ENCODE measurements at regions not wholly inside any gene's neighbourhood (a gene's known extent, or its start where the extent isn't known, plus 50 kb on each side); places are given as distances from the start of the nearest gene placed in this dataset.
"Not testable (repeated sequence)": the region's sequence is repeated elsewhere in the genome, so short reads cannot be mapped to it uniquely, and the experiment has no call there.

DNA sequence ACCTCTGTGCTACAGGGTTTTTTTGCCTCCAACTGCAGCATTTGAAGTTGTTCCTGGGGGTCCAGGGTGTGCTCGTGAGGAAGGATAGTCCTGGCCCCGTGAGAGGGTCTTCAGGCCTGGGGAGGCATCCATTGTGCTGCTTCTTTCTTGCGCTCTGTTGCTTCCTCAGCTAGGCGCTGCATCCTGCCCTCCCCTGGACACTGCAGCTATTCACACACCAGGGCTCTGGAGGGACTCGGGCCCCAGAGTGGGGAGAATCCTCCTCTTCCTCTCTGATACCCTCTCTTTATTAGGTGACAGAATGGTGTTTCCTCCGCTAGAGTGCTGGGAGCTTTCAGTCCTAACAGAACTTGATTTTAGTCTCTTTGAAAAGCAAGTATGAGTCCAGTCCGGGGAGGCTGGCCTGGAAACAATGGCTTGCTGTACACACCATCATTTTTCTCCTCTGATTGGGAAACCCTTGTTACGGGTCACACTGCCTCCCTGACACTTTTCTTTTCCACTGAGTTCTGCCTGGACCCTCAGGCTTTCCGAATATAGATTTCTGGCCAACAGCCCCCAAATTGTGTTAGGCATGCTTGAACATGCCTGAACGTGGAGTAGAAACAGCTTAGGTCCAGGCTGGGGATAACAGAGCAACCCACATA lies 81.4 kb upstream of the ELAC2 start:
- no peak overlapping the region for H3K27ac ChIP-seq (ENCODE audit: low read depth, low read length)
- Mint-ChIP-seq H3K4me3 (no peak overlapping the region), H3K27ac (no peak overlapping the region), H3K27me3 (peaks cover 0 to 4% (median 0%) of the 10 kb centered on the region in 5 donors), H3K4me1 (no peaks in the 10 kb centered on the region), H3K9me3 (peaks cover 0 to 20% (median 6%) of the 10 kb centered on the region in 11 donors), H3K36me3 (no peaks in the 10 kb centered on the region)
- ChIA-PET CTCF (no interaction called here), POLR2A (no interaction called here)
- intact Hi-C loops (cut with micrococcal nuclease): no loop called here
- peaks cover 0 to 5% (median 3%) of the 10 kb centered on the region in 3 experiments for H3K9me3 ChIP-seq (ENCODE audit: control insufficient read depth in 2 of 3, low read length in 3 of 3)
- ATAC-seq (no peak), DNase-seq (no peak)
- peaks cover 0 to 3% of the 10 kb centered on the region in 2 donors for H3K27me3 ChIP-seq (ENCODE audit: control insufficient read depth in 2 of 2, insufficient read depth in 2 of 2, low read length in 2 of 2)
- H3K4me1 ChIP-seq (ENCODE audit: control insufficient read depth in 2 of 2, insufficient read depth in 2 of 2, low read length in 2 of 2): no peaks in the 10 kb centered on the region
- H3K36me3 ChIP-seq (ENCODE audit: control insufficient read depth in 2 of 3, insufficient read depth in 3 of 3, low read length in 3 of 3): no peaks in the 10 kb centered on the region
- no peak overlapping the region for H3K4me3 ChIP-seq (ENCODE audit: low read length)

- intact Hi-C loops (cut with micrococcal nuclease): no loop called here
- peaks cover 0 to 4% (median 0%) of the 10 kb centered on the region in 11 donors for H3K9me3 Mint-ChIP-seq
- Histone ChIP-seq H3K27ac (ENCODE audit: low read depth, low read length) (no peak overlapping the region), H3K36me3 (ENCODE audit: control insufficient read depth in 2 of 3, insufficient read depth in 3 of 3, low read length in 3 of 3) (no peaks in the 10 kb centered on the region), H3K4me1 (ENCODE audit: control insufficient read depth in 2 of 2, insufficient read depth in 2 of 2, low read length in 2 of 2) (no peaks in the 10 kb centered on the region), H3K9me3 (ENCODE audit: control insufficient read depth in 2 of 3, low read length in 3 of 3) (no peaks in the 10 kb centered on the region), H3K27me3 (ENCODE audit: control insufficient read depth in 2 of 2, insufficient read depth in 2 of 2, low read length in 2 of 2) (peaks cover 0 to 3% of the 10 kb centered on the region in 2 donors), H3K4me3 (ENCODE audit: low read length) (no peak overlapping the region)
- DNase-seq (no peak), ATAC-seq (no peak)
- H3K27ac Mint-ChIP-seq: no peak overlapping the region
- H3K4me1 Mint-ChIP-seq: no peaks in the 10 kb centered on the region
- peaks cover 0 to 8% (median 0%) of the 10 kb centered on the region in 5 donors for H3K27me3 Mint-ChIP-seq
- H3K4me3 Mint-ChIP-seq: no peak overlapping the region
- no peaks in the 10 kb centered on the region for H3K36me3 Mint-ChIP-seq
- ChIA-PET POLR2A (no interaction called here), CTCF (no interaction called here)
Observed at GRCh38 chr17:13096291-13096690, 78.5 kb upstream of the ELAC2 start.

DNA sequence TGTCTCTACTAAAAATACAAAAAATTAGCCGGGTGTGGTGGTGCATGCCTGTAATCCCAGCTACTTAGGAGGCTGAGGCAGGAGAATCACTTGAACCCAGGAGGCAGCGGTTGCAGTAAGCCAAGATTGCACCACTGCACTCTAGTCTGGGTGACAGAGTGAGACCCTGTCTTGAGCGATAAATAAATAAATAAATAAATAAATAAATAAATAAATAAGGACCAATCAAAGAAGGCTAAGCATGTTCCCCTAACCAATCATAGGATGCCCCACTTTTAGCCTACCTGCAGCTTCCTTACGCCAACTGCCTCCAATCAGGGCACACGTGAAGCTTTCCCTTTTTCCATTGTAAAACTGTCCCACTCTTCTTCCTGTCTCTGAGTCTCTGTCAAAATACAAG lies 74.2 kb upstream of the ELAC2 start:
- H3K27me3 ChIP-seq (ENCODE audit: control insufficient read depth in 2 of 2, insufficient read depth in 2 of 2, low read length in 2 of 2); CTCF ChIA-PET; H3K4me3 ChIP-seq (ENCODE audit: low read length); H3K36me3 Mint-ChIP-seq; intact Hi-C loops (cut with micrococcal nuclease); H3K36me3 ChIP-seq (ENCODE audit: control insufficient read depth in 2 of 3, insufficient read depth in 3 of 3, low read length in 3 of 3); H3K9me3 Mint-ChIP-seq; H3K4me3 Mint-ChIP-seq; H3K9me3 ChIP-seq (ENCODE audit: control insufficient read depth in 2 of 3, low read length in 3 of 3); H3K4me1 ChIP-seq (ENCODE audit: control insufficient read depth in 2 of 2, insufficient read depth in 2 of 2, low read length in 2 of 2); H3K4me1 Mint-ChIP-seq; ATAC-seq; H3K27ac ChIP-seq (ENCODE audit: low read depth, low read length); H3K27ac Mint-ChIP-seq; POLR2A ChIA-PET; DNase-seq: not testable (repeated sequence)
- peaks cover 0 to 15% (median 0%) of the 10 kb centered on the region in 5 donors for H3K27me3 Mint-ChIP-seq

- POLR2A ChIA-PET: no interaction called here
- H3K36me3 ChIP-seq (ENCODE audit: control insufficient read depth in 2 of 3, insufficient read depth in 3 of 3, low read length in 3 of 3): no peaks in the 10 kb centered on the region
- intact Hi-C loops (cut with micrococcal nuclease): no loop called here
- H3K27me3 ChIP-seq (ENCODE audit: control insufficient read depth in 2 of 2, insufficient read depth in 2 of 2, low read length in 2 of 2): no peaks in the 10 kb centered on the region
- peaks cover 0 to 15% (median 7%) of the 10 kb centered on the region in 5 donors for H3K27me3 Mint-ChIP-seq
- no peak overlapping the region for H3K4me3 ChIP-seq (ENCODE audit: low read length)
- no peaks in the 10 kb centered on the region for H3K9me3 ChIP-seq (ENCODE audit: control insufficient read depth in 2 of 3, low read length in 3 of 3)
- CTCF ChIA-PET: no interaction called here
- ATAC-seq (no peak), DNase-seq (no peak)
- no peak overlapping the region for H3K27ac Mint-ChIP-seq
- no peak overlapping the region for H3K27ac ChIP-seq (ENCODE audit: low read depth, low read length)
- H3K4me3 Mint-ChIP-seq: no peak overlapping the region
- peaks cover 0 to 22% (median 12%) of the 10 kb centered on the region in 7 donors for H3K4me1 Mint-ChIP-seq
- H3K36me3 Mint-ChIP-seq: no peaks in the 10 kb centered on the region
- no peaks in the 10 kb centered on the region for H3K9me3 Mint-ChIP-seq
- H3K4me1 ChIP-seq (ENCODE audit: control insufficient read depth in 2 of 2, insufficient read depth in 2 of 2, low read length in 2 of 2): peaks cover 0 to 5% of the 10 kb centered on the region in 2 donors
Observed at GRCh38 chr17:13088666-13089065, 70.8 kb upstream of the ELAC2 start.

GRCh38 chr17:13087802-13088201 lies 70.0 kb upstream of the ELAC2 start:
- Mint-ChIP-seq H3K36me3 (no peaks in the 10 kb centered on the region), H3K27ac (no peak overlapping the region), H3K4me1 (peaks cover 0 to 22% (median 19%) of the 10 kb centered on the region in 7 donors), H3K27me3 (peaks cover 0 to 15% (median 7%) of the 10 kb centered on the region in 5 donors), H3K4me3 (no peak overlapping the region), H3K9me3 (peaks cover 0 to 3% (median 0%) of the 10 kb centered on the region in 11 donors)
- ChIA-PET CTCF (no interaction called here), POLR2A (interaction anchor here (0.7 kb wide), 1 partner anchor 11 kb away, joined by 3 read pairs; no protein-coding TSS in a partner anchor)
- no peak for ATAC-seq
- no peak for DNase-seq
- no peaks in the 10 kb centered on the region for H3K27me3 ChIP-seq (ENCODE audit: control insufficient read depth in 2 of 2, insufficient read depth in 2 of 2, low read length in 2 of 2)
- no peaks in the 10 kb centered on the region for H3K36me3 ChIP-seq (ENCODE audit: control insufficient read depth in 2 of 3, insufficient read depth in 3 of 3, low read length in 3 of 3)
- H3K4me1 ChIP-seq (ENCODE audit: control insufficient read depth in 2 of 2, insufficient read depth in 2 of 2, low read length in 2 of 2): peaks cover 0 to 5% of the 10 kb centered on the region in 2 donors
- H3K27ac ChIP-seq (ENCODE audit: low read depth, low read length): no peak overlapping the region
- no peak overlapping the region for H3K4me3 ChIP-seq (ENCODE audit: low read length)
- intact Hi-C loops (cut with micrococcal nuclease): no loop called here
- H3K9me3 ChIP-seq (ENCODE audit: control insufficient read depth in 2 of 3, low read length in 3 of 3): no peaks in the 10 kb centered on the region

GRCh38 chr17:13086142-13086769 lies 68.4 kb upstream of the ELAC2 start:
- Mint-ChIP-seq H3K4me1 (peaks cover 0 to 28% (median 22%) of the 10 kb centered on the region in 7 donors), H3K9me3 (peaks cover 0 to 8% (median 0%) of the 10 kb centered on the region in 11 donors), H3K4me3 (no peak overlapping the region), H3K27ac (no peak overlapping the region), H3K36me3 (no peaks in the 10 kb centered on the region), H3K27me3 (peaks cover 0 to 14% (median 8%) of the 10 kb centered on the region in 5 donors)
- Histone ChIP-seq H3K36me3 (ENCODE audit: control insufficient read depth in 2 of 3, insufficient read depth in 3 of 3, low read length in 3 of 3) (no peaks in the 10 kb centered on the region), H3K9me3 (ENCODE audit: control insufficient read depth in 2 of 3, low read length in 3 of 3) (no peaks in the 10 kb centered on the region), H3K27me3 (ENCODE audit: control insufficient read depth in 2 of 2, insufficient read depth in 2 of 2, low read length in 2 of 2) (no peaks in the 10 kb centered on the region), H3K4me1 (ENCODE audit: control insufficient read depth in 2 of 2, insufficient read depth in 2 of 2, low read length in 2 of 2) (peaks cover 0 to 5% of the 10 kb centered on the region in 2 donors), H3K4me3 (ENCODE audit: low read length) (no peak overlapping the region), H3K27ac (ENCODE audit: low read depth, low read length) (no peak overlapping the region)
- DNase-seq (no peak), ATAC-seq (no peak)
- ChIA-PET POLR2A (no interaction called here), CTCF (interaction anchor here (0.6 kb wide), 1 partner anchor 504 kb away, joined by 4 read pairs; no protein-coding TSS in a partner anchor)
- intact Hi-C loops (cut with micrococcal nuclease): no loop called here

Measured in naive thymus-derived CD4-positive, alpha-beta T cell (primary cell).